ENCODE measurements at regions not wholly inside any gene's neighbourhood (a gene's known extent, or its start where the extent isn't known, plus 50 kb on each side); places are given as distances from the start of the nearest gene placed in this dataset.

GRCh38 chr18:10404168-10404567, 50.3 kb upstream of the APCDD1 start:
- no peak overlapping the region for H3K27ac ChIP-seq

More at GRCh38 chr18:10404168-10404567, 50.3 kb upstream of the APCDD1 start:
- peaks cover 14% of the 10 kb centered on the region for H3K4me1 ChIP-seq (ENCODE audit: insufficient read depth)
- 68% methylated on average over 9 of the region's 9 CpGs for WGBS (ENCODE audit: low lambda C conversion rate, missing lambda C conversion rate)
- no peak overlapping the region for H2AFZ ChIP-seq
- H3K4me3 ChIP-seq, result no peak overlapping the region
- H3K4me2 ChIP-seq, result no peak overlapping the region
- no peak for DNase-seq (ENCODE audit: low spot score)
- no peaks in the 10 kb centered on the region for H3K36me3 ChIP-seq (replicated peaks; ENCODE audit: insufficient read depth, low read depth)
- H4K20me1 ChIP-seq (ENCODE audit: insufficient read depth, poor library complexity, severe bottlenecking), result no peaks in the 10 kb centered on the region
- H3K9me3 ChIP-seq (ENCODE audit: low read depth), result no peaks in the 10 kb centered on the region
- TF ChIP-seq CTCF (IDR thresholded peaks at IDR 0.05; ENCODE audit: poor library complexity) (no peak), EZH2 (IDR thresholded peaks at IDR 0.05; ENCODE audit: borderline replicate concordance) (no peak), EZH2phosphoT487 (IDR thresholded peaks at IDR 0.05; ENCODE audit: low read depth, severe bottlenecking, unreplicated experiment) (no peak)
- no peaks in the 10 kb centered on the region for H3K79me2 ChIP-seq
- H3K27me3 ChIP-seq, result no peaks in the 10 kb centered on the region
- H3K9me2 ChIP-seq (replicated peaks; ENCODE audit: insufficient read depth), result no peaks in the 10 kb centered on the region

All from hepatocyte (in vitro differentiated cells).